ENCODE measurements at regions not wholly inside any gene's neighbourhood (a gene's known extent, or its start where the extent isn't known, plus 50 kb on each side); places are given as distances from the start of the nearest gene placed in this dataset.

DNA sequence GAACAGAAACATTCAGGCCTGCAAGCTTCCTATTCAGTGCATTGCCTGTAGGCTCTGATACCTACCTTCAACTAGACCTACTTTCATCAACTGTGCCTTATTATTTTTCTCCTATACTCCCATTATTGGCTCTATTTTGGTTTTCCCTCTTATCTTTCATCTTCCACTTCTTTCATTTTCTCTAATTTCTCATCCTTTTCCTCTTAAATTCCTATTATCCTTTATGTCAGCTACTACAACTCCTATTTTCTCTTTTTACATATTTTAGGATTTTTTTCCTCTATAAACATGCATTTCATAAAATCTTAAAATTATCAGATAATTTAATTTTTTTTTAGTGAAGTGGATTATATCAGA is 61.6 kb upstream of the PRDM8 start:
- Mint-ChIP-seq H3K9me3 (peaks cover 8% of the 10 kb centered on the region), H3K27ac (no peak overlapping the region), H3K4me1 (peaks cover 3% of the 10 kb centered on the region), H3K27me3 (ENCODE audit: low read depth) (no peaks in the 10 kb centered on the region), H3K36me3 (no peaks in the 10 kb centered on the region), H3K4me3 (no peak overlapping the region)
- no peak for DNase-seq (ENCODE audit: low spot score in 2 of 2, unreplicated experiment in 2 of 2)
- TF ChIP-seq, protein P1, sequence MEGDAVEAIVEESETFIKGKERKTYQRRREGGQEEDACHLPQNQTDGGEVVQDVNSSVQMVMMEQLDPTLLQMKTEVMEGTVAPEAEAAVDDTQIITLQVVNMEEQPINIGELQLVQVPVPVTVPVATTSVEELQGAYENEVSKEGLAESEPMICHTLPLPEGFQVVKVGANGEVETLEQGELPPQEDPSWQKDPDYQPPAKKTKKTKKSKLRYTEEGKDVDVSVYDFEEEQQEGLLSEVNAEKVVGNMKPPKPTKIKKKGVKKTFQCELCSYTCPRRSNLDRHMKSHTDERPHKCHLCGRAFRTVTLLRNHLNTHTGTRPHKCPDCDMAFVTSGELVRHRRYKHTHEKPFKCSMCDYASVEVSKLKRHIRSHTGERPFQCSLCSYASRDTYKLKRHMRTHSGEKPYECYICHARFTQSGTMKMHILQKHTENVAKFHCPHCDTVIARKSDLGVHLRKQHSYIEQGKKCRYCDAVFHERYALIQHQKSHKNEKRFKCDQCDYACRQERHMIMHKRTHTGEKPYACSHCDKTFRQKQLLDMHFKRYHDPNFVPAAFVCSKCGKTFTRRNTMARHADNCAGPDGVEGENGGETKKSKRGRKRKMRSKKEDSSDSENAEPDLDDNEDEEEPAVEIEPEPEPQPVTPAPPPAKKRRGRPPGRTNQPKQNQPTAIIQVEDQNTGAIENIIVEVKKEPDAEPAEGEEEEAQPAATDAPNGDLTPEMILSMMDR (IDR thresholded peaks at IDR 0.05; ENCODE audit: unreplicated experiment), result no peak

DNA sequence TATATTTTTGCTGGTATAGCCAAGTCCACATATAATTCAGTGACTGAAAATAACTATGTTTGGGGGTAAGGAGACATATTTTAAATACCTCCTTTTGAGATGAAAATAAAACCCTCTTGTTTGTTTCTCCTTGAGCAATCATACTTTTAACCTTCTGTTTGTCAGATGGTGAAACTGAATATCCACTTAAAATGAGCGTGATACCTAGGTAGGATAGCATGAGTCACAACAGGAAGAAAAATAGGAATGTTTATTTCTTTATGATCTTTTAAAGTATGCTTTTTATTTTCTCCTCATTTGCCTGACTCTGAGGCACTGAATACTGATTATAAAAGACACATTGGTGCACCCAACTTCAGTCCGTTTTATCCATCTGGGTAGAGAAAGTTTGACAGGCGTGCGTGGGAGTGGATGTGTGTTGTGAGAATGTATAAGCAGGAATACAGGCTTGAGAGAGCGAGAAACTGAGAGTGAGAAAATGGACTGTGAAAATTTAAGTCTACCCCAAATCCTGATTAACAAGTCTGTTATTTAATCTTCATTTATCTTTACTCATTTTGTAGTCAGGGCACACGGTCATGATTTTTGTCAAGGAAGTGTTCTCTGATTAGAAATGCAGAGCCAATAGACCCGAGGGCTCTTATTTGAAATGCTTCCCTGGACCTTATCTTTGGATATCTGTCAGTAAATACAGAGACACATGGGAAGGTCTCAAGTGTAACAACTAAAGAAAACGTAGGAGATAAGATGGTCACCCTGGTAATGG is 62.1 kb upstream of the ANTXR2 start:
- DNase-seq (ENCODE audit: low spot score in 2 of 2, unreplicated experiment in 2 of 2), result no peak
- no peak overlapping the region for H3K27ac Mint-ChIP-seq
- TF ChIP-seq, protein P1 (IDR thresholded peaks at IDR 0.05; ENCODE audit: unreplicated experiment), result no peak
- H3K9me3 Mint-ChIP-seq, result peaks cover 8% of the 10 kb centered on the region
- H3K4me1 Mint-ChIP-seq, result peaks cover 3% of the 10 kb centered on the region
- H3K27me3 Mint-ChIP-seq (ENCODE audit: low read depth), result no peaks in the 10 kb centered on the region
- no peak overlapping the region for H3K4me3 Mint-ChIP-seq
- no peaks in the 10 kb centered on the region for H3K36me3 Mint-ChIP-seq

DNA sequence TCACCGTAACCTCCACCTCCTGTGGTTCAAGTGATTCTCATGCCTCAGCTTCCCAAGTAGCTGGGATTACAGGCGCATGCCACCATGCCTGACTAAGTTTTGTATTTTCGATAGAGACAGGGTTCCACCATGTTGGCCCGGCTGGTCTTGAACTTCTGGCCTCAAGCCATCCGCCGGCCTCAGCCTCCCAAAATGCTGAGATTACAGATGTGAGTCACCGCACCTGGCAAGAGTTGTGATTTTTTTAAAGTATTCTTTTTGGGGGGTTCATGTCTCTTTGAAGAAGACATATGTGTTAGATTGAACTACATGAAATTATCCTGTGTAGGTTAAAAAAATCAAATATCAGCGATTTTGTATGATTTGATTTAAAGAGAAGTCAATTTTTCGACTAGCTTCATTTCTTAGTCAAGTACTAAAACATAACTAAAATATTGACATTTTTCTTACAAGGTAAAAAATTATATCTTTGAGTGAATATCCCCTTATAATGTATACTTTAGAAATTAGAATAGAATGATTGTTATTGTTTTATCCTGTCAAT is 60.3 kb upstream of the ANTXR2 start:
- Mint-ChIP-seq H3K27ac (no peak overlapping the region), H3K9me3 (peaks cover 8% of the 10 kb centered on the region), H3K36me3 (no peaks in the 10 kb centered on the region), H3K27me3 (ENCODE audit: low read depth) (no peaks in the 10 kb centered on the region), H3K4me3 (no peak overlapping the region), H3K4me1 (peaks cover 3% of the 10 kb centered on the region)
- no peak for DNase-seq (ENCODE audit: low spot score in 2 of 2, unreplicated experiment in 2 of 2)
- TF ChIP-seq, protein P1 (IDR thresholded peaks at IDR 0.05; ENCODE audit: unreplicated experiment), result no peak

- no peaks in the 10 kb centered on the region for H3K36me3 Mint-ChIP-seq
- TF ChIP-seq, protein P1 (IDR thresholded peaks at IDR 0.05; ENCODE audit: unreplicated experiment), result no peak
- peaks cover 3% of the 10 kb centered on the region for H3K4me1 Mint-ChIP-seq
- peaks cover 4% of the 10 kb centered on the region for H3K9me3 Mint-ChIP-seq
- H3K27ac Mint-ChIP-seq, result no peak overlapping the region
- no peak for DNase-seq (ENCODE audit: low spot score in 2 of 2, unreplicated experiment in 2 of 2)
- no peak overlapping the region for H3K4me3 Mint-ChIP-seq
- no peaks in the 10 kb centered on the region for H3K27me3 Mint-ChIP-seq (ENCODE audit: low read depth)
Measured at GRCh38 chr4:80129785-80130184, 56.8 kb upstream of the ANTXR2 start.

GRCh38 chr4:80128941-80129340 is 55.9 kb upstream of the ANTXR2 start:
- no peak overlapping the region for H3K27ac Mint-ChIP-seq
- no peaks in the 10 kb centered on the region for H3K27me3 Mint-ChIP-seq (ENCODE audit: low read depth)
- peaks cover 6% of the 10 kb centered on the region for H3K9me3 Mint-ChIP-seq
- peaks cover 3% of the 10 kb centered on the region for H3K4me1 Mint-ChIP-seq
- DNase-seq (ENCODE audit: low spot score in 2 of 2, unreplicated experiment in 2 of 2), result no peak
- TF ChIP-seq, protein P1 (IDR thresholded peaks at IDR 0.05; ENCODE audit: unreplicated experiment), result no peak
- no peaks in the 10 kb centered on the region for H3K36me3 Mint-ChIP-seq
- no peak overlapping the region for H3K4me3 Mint-ChIP-seq

Measured in mesothelial cell of epicardium (in vitro differentiated cells).